B cell (primary cell): ENCODE measurements at regions not wholly inside any gene's neighbourhood (a gene's known extent, or its start where the extent isn't known, plus 50 kb on each side); places are given as distances from the start of the nearest gene placed in this dataset.

ENCODE experiments used
- ATAC-seq: fragments of 200-7000 bp; cut with Tn5 transposase; one replicate; pipeline ENCODE4 v1.10.0; 2021; ENCODE audit warnings: low read depth, mild to moderate bottlenecking, moderate number of reproducible peaks, moderate library complexity
- CTCF ChIA-PET: fragments of 350-600 bp; sonication (Branson Sonifier 250); formaldehyde crosslinking; loops from one replicate; lab custom pipeline; 2021; ENCODE audit warnings: antibody characterized with exemption, inconsistent platforms; lab: Charles Lee
- POLR2A ChIA-PET: fragments of 350-600 bp; sonication (Branson Sonifier 250); formaldehyde crosslinking; loops from one replicate; lab custom pipeline; 2021; ENCODE audit warnings: antibody characterized with exemption; lab: Charles Lee
- DNase-seq: peaks from one replicate; pipeline ENCODE4 v3.0.0; 2013
- H2AFZ ChIP-seq: 2 replicates; pipeline ENCODE4 v1.6.1; 2012; ENCODE audit warnings: mild to moderate bottlenecking, low read depth, low read length; ENCODE audit not compliant: insufficient read depth, poor library complexity, severe bottlenecking
- H3K27ac ChIP-seq, 2 donors: 1 replicate in 1 of 2; 2 replicates in 1 of 2; pipeline ENCODE4 v1.5.1; 2012 to 2013; ENCODE audit warnings: low read length in 2 of 2, mild to moderate bottlenecking in 2 of 2, moderate library complexity in 1 of 2
- H3K27me3 ChIP-seq, 4 experiments: fragments of 200-600 bp in 1 of 4; sonication (generic) in 1 of 4; replicated peaks in 1 of 4; 1 replicate in 2 of 4; 2 replicates in 2 of 4; pipeline versions ENCODE4 v1.6.1 to v1.7.0; 2013 to 2016; ENCODE audit warnings: low read length in 3 of 4, mild to moderate bottlenecking in 2 of 4, mixed read lengths in 1 of 4, moderate library complexity in 1 of 4; ENCODE audit not compliant: insufficient read depth in 4 of 4, control insufficient read depth in 3 of 4; ENCODE audit errors: control extremely low read depth in 1 of 4
- H3K36me3 ChIP-seq, 2 experiments: replicated peaks in 1 of 2; 1 replicate in 1 of 2; 2 replicates in 1 of 2; pipeline versions ENCODE4 v1.6.1 to v1.7.1; 2013; ENCODE audit warnings: low read length in 1 of 2; ENCODE audit not compliant: insufficient read depth in 2 of 2, control insufficient read depth in 1 of 2; ENCODE audit errors: control extremely low read depth in 1 of 2, extremely low read depth in 1 of 2
- H3K4me1 ChIP-seq, 2 donors: fragments of 200-600 bp in 1 of 2; sonication (generic) in 1 of 2; 1 replicate in 1 of 2; 2 replicates in 1 of 2; pipeline versions ENCODE4 v1.5.1 to v1.6.1; 2013 to 2017; ENCODE audit warnings: low read length in 2 of 2; ENCODE audit not compliant: control insufficient read depth in 2 of 2, insufficient read depth in 2 of 2
- H3K4me2 ChIP-seq: replicated peaks from 2 replicates; pipeline ENCODE3; 2012; ENCODE audit warnings: mild to moderate bottlenecking, low read depth, low read length; ENCODE audit not compliant: poor library complexity, severe bottlenecking
- H3K4me3 ChIP-seq, 5 experiments: fragments of 200-600 bp in 1 of 5; sonication (generic) in 1 of 5; 1 replicate in 3 of 5; 2 replicates in 2 of 5; pipeline versions ENCODE4 v1.5.1 to v1.7.0; 2011 to 2016; ENCODE audit warnings: low read length in 4 of 5, mild to moderate bottlenecking in 4 of 5, low read depth in 2 of 5, control low read depth in 1 of 5, moderate library complexity in 1 of 5; ENCODE audit not compliant: insufficient read depth in 1 of 5; ENCODE audit errors: control extremely low read depth in 1 of 5, extremely low read depth in 1 of 5
- H3K79me2 ChIP-seq: fragments of 200-600 bp; sonication (generic); one replicate; pipeline ENCODE4 v1.6.0; 2016; ENCODE audit warnings: low read length; ENCODE audit not compliant: control insufficient read depth, insufficient read depth
- H3K9ac ChIP-seq: fragments of 200-600 bp; sonication (generic); 2 replicates; pipeline ENCODE4 v1.6.1; 2017; ENCODE audit warnings: mild to moderate bottlenecking, low read length, moderate library complexity
- H3K9me3 ChIP-seq, 3 donors: one replicate each; pipeline versions ENCODE4 v1.6.1 to v1.7.1; 2013; ENCODE audit warnings: low read length in 2 of 3; ENCODE audit not compliant: control insufficient read depth in 2 of 3, insufficient read depth in 1 of 3; ENCODE audit errors: control extremely low read depth in 1 of 3
- H4K20me1 ChIP-seq: 2 replicates; pipeline ENCODE4 v1.6.0; 2012; ENCODE audit warnings: mild to moderate bottlenecking, low read length; ENCODE audit not compliant: insufficient read depth, control insufficient read depth, poor library complexity, severe bottlenecking
- H3K27ac Mint-ChIP-seq: one replicate; pipeline ENCODE4 v1.8.0; 2021; ENCODE audit warnings: mixed read lengths
- H3K27me3 Mint-ChIP-seq: one replicate; pipeline ENCODE4 v1.8.0; 2021; ENCODE audit warnings: mixed read lengths
- H3K4me1 Mint-ChIP-seq: one replicate; pipeline ENCODE4 v1.8.0; 2021; ENCODE audit warnings: mixed read lengths
- H3K4me3 Mint-ChIP-seq: one replicate; pipeline ENCODE4 v1.8.0; 2021; ENCODE audit warnings: mixed read lengths
- H3K9me3 Mint-ChIP-seq: one replicate; pipeline ENCODE4 v1.8.0; 2022; ENCODE audit warnings: mixed read lengths; ENCODE audit not compliant: insufficient read depth
- EZH2 ChIP-seq: IDR thresholded peaks from 2 replicates; pipeline ENCODE4 v1.6.1; 2012; ENCODE audit warnings: borderline replicate concordance, low read depth, mild to moderate bottlenecking, moderate library complexity, low read length; ENCODE audit not compliant: insufficient read depth, poor library complexity, severe bottlenecking
- WGBS: methylation state at CpG from one replicate; pipeline ENCODE4 v1.1.5; 2013; ENCODE audit warnings: missing lambda C conversion rate; ENCODE audit not compliant: insufficient coverage; 5-methylcytosine and 5-hydroxymethylcytosine counted together
- intact Hi-C: fragments of 100-400 bp; cut with micrococcal nuclease; formaldehyde crosslinking; loops from one replicate; pipeline ENCODE4 v1.10.0; 2022
- TF ChIP-seq, protein P1 (sequence below): fragments of 200-600 bp; IDR thresholded peaks from one replicate; pipeline ENCODE4 v1.8.0; 2022; ENCODE audit warnings: antibody characterized with exemption, mild to moderate bottlenecking

DNA sequence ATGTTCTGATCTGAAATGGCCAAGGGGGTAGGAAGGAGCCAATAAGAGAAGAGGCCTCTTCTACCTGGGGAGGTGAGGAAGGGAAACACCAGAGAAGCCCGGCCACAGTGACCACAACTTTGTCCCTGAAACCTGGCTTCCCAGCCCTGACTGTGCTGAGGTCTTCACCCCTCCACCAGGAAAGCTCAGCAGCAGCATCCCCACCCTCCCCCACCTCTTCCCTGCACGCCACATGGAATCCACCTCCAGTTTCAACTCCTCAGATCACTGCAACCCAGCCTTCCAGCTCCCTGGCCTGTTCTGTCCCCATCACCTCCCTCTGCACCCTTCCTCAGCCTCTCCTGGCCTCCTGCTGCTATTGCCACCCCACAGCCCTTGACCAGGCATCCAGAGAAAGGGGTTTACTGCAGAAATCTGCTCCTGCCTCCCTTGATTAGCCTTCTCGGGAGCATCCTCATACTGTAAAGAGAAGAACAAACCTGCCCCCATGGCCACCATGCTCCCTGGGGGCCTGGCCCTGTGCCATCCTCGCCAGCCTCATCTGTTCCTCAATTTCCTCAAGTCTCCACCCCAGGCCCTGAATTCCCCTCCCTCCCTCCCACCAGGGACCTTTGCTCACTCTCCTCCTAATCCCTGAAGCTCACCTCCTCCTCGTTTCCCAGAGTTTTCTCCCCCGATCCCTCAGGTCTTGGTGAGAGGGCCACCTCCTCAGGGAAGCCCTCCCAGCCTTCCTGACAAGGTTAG lies 450.9 kb downstream of the MATN1 start:
- H3K27me3 ChIP-seq: peaks cover 0 to 5% (median 0%) of the 10 kb centered on the region in 4 experiments

More for the DNA sequence above, 450.9 kb downstream of the MATN1 start:
- H3K9me3 ChIP-seq: peaks cover 0 to 21% (median 5%) of the 10 kb centered on the region in 3 donors
- POLR2A ChIA-PET: no interaction called here
- H3K4me3 ChIP-seq: no peak overlapping the region
- no peak overlapping the region for H3K4me2 ChIP-seq
- H3K27ac Mint-ChIP-seq: no peak overlapping the region
- no peaks in the 10 kb centered on the region for H3K9me3 Mint-ChIP-seq
- H3K9ac ChIP-seq: no peak overlapping the region
- ATAC-seq: no peak
- no peak for TF ChIP-seq EZH2
- TF ChIP-seq, protein P1, sequence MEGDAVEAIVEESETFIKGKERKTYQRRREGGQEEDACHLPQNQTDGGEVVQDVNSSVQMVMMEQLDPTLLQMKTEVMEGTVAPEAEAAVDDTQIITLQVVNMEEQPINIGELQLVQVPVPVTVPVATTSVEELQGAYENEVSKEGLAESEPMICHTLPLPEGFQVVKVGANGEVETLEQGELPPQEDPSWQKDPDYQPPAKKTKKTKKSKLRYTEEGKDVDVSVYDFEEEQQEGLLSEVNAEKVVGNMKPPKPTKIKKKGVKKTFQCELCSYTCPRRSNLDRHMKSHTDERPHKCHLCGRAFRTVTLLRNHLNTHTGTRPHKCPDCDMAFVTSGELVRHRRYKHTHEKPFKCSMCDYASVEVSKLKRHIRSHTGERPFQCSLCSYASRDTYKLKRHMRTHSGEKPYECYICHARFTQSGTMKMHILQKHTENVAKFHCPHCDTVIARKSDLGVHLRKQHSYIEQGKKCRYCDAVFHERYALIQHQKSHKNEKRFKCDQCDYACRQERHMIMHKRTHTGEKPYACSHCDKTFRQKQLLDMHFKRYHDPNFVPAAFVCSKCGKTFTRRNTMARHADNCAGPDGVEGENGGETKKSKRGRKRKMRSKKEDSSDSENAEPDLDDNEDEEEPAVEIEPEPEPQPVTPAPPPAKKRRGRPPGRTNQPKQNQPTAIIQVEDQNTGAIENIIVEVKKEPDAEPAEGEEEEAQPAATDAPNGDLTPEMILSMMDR: no peak
- intact Hi-C loops: no loop called here
- no peaks in the 10 kb centered on the region for H3K4me1 ChIP-seq
- H3K4me1 Mint-ChIP-seq: no peaks in the 10 kb centered on the region
- peaks cover 23% of the 10 kb centered on the region for H3K27me3 Mint-ChIP-seq
- DNase-seq: no peak
- CTCF ChIA-PET: no interaction called here
- WGBS: 62% methylated on average over 5 of the region's 6 CpGs
- H3K36me3 ChIP-seq: no peaks in the 10 kb centered on the region
- H4K20me1 ChIP-seq: no peaks in the 10 kb centered on the region
- no peak overlapping the region for H3K27ac ChIP-seq
- H3K79me2 ChIP-seq: no peaks in the 10 kb centered on the region
- no peak overlapping the region for H3K4me3 Mint-ChIP-seq
- no peak overlapping the region for H2AFZ ChIP-seq
